Stimulated activated CD4-positive, alpha-beta T cell treated with anti-CD3 and anti-CD28 coated beads, Interleukin-1b, Interleukin-23, amount 100 ng/mL, for 24 hours (primary cell): ENCODE measurements at regions not wholly inside any gene's neighbourhood (a gene's known extent, or its start where the extent isn't known, plus 50 kb on each side); places are given as distances from the start of the nearest gene placed in this dataset.

Experiments used
- DNase-seq, 4 experiments: peaks; one replicate each; pipeline ENCODE4 v3.0.0-alpha.2; 2020; ENCODE audit warnings: low read depth in 4 of 4, low spot score in 1 of 4

DNA sequence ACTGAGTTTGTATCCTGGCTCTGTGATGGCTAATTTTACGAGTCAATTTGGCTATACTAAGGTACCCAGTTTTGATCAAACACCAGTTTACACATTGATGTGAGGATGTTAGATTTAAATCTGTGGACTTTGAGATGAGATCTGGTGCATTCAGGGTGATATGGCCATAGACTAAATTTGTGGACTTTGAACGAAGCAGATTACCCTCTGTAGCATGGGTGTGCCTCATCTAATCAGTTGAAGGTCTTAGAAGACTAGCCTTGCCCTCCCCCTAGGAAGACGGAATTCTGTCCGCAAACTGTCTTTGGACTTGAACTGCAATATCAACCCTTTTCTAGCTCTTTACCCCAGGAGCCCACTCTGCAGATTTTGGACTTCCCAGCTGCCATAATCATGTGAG, 547.8 kb upstream of the CITED2 start:
- no peak for DNase-seq

DNA sequence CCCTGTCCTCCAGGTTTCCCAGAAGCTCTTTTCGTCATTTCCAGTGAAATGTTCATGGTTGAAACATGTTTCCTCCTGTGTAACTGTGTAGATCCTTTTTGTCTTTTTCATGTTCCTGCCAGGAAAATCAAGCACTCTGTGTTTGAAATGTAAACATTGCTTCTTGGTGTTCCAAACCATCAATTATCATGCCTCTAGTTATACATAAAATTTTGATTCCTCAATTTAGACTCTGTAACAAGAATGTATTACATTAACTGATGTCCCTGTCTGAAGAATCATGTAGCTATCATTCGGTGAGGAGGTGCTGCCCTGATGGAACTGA, 546.3 kb upstream of the CITED2 start:
- DNase-seq = no peak

DNA sequence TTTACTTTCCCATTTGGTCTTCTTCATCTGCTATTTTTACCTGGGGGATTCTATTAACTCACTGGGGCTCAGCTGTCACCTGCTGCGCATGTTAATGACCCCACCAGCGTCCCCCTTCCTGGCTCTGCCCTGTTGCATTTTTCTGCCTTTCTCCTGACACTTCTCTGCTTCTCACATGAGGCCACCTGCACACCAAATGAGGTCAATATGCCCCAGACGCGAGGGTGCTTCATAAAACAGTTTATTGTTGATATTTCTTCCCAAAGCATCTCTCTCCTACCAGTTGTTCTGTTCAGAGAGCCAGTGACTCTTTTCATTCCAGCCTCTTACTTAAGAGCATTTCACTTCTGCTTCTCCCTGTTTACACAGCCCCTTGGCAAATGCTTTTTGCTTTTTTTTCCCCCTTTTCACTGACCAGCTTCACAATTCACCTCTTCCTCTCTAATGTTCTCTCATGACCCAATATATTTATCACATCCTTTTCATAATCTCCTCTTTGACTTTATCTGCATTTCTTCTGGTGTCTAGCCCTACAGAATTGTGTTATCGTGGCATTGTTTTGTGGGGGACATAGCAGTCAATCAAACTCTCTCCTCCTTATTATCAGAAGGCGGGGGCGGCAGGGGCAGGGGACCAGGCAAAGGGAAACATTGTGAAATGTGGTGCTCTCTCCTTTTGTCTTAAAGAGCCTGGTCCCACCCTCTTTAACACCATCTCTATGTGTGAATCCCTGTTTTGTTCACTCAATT, 545.8 kb upstream of the CITED2 start:
- DNase-seq = no peak

DNA sequence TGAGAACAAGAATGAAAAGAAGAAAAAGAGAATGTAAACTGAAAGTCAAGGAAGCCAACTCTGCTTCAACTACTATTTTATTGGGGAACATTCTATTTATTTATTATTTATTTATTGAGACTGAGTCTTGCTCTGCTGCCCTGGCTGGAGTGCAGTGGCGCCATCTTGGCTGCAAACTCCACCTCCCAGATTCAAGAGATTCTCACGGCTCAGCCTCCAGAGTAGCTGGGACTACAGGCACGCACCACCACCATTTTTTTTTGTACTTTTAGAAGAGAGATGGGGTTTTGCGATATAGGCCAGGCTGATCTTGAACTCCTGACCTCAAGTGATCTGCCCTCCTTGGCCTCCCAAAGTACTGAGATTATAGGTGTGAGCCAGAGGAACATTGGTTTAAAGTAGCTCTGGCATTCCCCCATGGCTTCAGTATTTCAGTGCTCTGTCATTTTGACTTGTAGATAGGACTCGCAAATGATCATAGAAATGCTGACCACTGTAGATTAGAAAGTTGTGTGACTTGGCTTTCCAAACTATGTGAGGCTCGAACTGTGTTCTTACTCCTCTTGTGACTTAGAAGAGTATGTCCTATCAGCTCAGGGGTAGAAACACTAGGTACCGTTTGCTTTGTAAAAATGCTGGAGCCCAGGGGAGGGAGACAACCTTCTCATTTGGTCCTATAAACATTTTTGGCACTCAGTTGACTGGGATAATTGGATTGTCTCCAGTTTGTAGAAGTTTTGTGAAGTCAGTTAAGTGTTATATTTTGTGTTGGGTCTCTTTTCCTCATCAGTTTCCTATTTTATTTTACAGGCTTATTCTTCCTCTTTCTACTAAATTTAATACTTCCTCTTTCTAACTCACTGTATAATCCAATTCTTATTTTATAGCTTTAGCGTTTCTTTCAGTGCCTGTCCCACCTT, 544.9 kb upstream of the CITED2 start:
- DNase-seq = no peak

DNA sequence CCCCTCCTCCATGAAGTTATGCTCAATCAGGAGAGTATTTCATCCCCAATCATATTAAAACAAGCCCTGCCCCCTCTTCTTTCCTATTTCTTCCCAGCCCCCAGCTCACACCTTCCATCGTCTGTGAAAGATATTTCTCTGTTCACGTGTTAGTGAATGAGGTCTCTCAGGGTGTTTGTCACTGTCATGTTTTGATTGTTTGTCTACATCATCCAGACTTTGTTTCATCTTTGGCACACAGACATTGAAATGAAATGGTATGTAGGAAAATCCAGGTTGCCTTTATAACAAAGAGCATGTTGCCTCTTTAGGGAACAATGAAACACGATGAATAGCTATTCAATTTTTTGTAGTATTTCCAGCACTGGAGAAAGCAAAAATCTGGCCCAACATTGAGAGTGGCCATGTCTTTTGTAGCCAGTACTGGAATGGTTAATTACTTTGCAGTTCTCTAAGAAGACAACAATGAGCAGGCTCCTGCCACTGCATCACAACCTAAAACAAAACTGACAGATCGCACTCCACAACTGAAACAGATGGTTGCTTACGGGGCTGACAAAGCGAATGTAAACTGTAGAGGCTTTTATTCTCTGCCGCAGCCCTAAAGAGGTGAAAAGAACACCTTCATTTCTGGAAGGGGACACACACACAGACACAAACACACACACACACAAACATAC, 543.6 kb upstream of the CITED2 start:
- DNase-seq = no peak

DNA sequence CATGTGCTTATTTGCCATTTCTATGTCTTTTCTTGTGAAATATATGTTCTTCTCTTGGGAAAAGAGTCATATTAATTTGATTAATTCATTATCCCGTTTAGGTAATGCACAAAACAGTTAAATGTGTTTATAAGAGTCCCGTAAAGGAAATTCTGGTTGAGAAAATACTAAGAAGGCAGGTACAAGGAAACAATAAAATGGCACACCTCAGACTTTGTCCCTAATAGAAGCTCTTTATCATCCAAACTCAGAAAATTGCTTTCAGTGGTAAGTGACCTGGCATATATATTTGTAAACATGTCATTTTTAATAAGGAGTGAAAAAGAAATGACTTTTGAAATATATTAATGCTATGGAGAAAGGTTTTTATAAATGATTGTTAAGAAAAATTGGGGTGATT, 540.5 kb upstream of the CITED2 start:
- no peak for DNase-seq

DNA sequence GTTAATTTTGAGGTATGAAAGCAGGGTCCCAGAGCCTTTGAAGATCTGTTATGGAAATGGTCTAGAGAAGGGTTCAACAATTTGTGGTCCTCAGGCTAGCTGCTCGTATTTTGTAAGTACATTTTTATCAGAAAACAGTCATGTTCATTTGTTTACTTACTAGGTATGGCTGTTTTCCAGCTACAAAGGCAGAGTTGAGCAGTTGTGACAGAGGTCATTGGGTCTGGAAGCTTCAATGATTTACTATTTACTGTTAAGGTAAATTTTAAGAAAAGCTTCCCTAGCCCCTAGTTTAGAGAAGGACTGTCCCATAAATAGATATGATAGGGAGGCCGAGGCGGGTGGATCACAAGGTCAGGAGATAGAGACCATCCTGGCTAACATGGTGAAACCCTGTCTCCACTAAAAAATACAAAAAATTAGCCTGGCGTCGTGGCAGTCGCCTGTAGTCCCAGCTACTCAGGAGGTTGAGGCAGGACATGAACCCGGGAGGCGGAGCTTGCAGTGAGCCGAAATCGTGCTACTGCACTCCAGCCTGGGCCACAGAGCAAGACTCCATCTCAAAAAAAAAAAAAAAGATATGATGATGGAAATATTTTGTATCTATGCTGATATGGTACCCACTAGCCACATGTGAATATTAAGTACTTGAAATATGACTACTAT, 538.4 kb upstream of the CITED2 start:
- no peak for DNase-seq

DNA sequence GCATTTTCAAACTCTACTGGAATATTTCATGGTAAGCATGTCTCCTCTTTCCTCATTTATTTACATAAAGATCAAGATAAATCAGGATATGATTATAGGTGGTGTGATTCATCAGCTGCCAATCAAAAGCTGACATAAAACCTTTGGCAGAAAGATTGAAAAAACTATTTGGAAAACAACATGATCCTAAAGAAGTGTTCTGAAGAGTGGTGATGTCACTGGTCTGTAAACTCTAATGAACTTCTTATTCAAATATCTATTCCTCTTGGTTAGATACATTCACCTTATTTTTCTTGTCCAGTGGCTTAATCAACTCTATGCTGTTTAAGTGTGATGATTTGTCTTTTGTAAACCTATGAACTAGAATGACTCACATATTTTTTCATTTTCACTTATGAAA, 535.5 kb upstream of the CITED2 start:
- no peak for DNase-seq

DNA sequence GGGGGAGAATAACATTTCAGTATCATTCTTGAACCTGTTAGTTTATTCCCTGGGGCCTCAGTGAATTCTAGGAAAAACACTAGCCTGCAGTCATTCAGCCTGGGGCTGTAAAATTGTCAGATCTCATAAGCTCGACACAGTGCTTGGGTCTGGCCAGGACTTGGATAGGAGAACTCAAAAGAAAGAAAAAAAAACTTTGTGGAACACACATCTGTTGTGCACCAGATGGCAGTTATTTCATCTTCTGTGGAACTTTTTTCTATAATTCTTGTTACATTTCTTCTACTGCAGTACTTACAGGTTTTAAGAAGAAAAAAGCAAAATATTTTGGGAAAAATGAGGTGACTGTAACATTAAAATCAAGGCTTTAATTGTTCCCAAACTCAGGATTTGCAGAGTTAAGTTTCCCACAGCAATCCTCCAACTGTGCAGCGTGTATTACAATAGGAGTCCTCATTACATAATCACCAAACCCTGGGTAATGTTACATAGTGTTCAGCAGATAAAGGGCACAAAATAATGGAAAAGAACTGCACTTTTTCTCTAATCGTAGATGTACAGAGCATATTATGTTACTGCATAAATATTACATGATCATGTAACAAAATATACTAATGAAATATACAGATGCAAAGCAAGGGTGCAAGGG, 531.1 kb upstream of the CITED2 start:
- no peak for DNase-seq

DNA sequence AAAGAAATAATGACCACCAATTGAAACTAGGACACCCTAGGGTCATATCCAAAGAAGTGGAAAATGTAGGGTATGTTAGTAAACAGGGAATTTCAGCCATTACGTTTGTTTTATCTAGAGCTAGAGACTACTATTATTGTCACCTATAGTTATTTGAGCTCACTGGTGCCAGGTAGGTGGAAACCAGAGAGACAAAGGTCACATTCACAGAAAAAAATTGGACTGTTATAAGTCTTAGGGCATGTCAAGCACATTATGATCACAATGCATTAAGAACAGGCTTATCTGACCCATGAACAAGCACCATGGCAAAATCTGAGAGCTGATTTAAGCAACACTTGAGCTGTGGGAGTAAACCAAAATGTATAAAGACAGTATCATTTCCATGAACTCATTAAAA, 530.1 kb upstream of the CITED2 start:
- no peak for DNase-seq

DNA sequence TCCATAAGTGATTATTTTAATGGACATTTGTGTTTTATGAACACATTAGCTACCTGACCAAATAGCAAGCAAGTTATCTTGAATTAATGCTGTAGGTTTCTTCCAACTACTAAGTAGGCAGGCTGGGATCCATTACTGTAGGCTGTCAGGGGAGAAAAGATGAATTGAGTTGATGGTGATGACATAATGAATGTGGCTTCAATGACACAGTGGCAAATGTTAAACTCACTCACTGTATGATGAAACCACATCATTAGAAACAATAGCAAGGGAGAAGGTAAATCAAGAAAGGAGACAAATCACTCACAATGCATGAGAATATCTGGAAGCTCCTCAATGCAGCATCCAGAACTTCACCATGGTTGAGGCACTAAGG, 529.7 kb upstream of the CITED2 start:
- DNase-seq = no peak

DNA sequence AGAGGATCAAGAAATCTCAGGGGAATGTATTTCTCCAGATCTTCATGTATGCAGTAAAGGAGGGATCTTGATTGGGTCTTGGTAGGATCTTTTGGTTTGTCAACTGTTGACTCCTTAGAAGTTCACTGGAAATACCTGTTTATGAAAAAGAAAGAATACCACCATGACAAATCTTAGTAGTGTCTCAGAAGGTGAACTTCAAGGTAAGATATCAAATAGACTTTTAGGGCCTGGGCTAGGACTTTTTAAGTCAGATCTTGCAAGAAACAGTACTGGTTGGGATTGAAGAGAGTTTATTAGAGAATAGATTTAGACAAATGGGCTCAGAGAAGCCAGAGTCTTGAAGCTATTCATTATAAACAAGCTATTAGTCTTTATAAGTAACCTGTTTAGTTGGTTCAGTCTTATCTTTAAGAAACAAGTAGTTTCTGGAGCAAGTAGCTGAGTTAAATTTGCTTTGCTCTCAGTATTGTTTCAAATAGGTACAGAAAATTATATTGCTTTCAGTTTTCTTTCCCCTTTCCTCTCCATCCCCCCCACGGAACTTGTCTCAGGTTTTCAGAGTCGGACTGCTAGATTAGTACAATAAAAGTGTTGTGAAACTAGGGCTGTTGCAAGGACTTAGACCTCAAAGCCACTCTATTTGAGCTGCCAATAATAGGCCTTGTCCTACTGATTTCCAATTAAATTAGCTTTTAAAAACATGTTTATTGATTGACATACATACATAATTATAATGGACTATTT, 529.1 kb upstream of the CITED2 start:
- DNase-seq = no peak

DNA sequence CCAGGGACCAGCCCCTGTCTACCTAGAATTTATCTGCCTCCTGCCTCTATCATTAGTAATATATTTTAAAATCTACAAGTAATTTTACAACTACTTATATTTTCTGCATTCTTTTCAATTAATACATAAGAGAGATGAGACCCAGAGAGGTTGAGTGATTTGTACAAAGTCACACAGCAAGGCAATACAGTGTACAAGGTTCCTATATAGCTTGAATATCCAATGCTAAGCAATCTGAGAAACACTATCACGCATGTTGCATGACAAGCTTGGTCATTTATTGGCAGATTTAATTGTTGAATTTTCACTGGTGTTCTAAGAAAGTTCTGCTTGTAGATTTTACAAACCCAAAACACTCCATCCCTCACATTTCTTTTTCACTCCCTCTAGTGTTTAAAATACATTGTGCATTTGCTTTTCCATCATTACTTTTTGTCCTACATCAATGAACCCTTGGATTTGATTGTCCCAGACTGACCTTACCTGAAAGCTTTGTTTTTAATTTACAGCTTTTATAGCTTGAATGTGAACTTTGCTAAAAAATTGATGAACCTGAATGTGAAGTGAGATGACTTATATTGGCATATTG, 520.9 kb upstream of the CITED2 start:
- no peak for DNase-seq

DNA sequence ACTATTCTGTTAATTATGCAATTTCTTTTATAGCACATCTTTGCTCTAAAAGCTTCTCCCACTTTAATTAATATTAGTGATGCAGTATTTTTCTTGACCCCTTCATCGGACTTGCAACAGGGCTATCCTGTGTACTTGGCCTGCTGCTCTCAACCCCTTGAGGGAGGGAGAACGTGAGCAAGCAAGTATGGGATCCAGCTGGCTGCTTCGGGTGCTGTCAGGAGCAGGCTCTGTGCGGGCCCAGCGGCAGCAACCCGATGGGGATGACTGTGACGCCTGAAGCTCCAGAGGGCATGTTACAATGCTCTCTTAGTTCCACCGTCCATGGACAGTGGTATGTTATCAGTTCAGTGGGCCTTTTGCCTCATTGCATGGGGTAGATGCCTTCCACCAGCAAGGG, 519.8 kb upstream of the CITED2 start:
- no peak for DNase-seq

DNA sequence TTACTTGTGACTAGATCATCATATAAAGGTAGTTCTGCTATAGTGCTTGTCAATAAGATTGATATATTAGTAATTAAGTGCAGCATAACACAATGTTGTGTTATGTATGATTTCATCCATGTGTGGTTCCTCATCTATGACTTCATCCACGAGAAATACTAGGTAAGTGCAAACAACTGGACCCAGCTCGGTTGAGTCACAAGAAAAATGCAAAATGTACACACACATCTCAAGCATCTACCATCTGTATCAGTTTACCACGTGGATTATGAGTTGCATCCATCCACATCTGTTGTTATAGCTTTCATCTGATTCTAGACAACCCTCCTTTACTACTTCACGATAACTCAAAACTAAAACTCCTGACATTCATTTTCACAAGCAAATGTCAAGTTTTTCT, 517.0 kb upstream of the CITED2 start:
- DNase-seq = no peak

DNA sequence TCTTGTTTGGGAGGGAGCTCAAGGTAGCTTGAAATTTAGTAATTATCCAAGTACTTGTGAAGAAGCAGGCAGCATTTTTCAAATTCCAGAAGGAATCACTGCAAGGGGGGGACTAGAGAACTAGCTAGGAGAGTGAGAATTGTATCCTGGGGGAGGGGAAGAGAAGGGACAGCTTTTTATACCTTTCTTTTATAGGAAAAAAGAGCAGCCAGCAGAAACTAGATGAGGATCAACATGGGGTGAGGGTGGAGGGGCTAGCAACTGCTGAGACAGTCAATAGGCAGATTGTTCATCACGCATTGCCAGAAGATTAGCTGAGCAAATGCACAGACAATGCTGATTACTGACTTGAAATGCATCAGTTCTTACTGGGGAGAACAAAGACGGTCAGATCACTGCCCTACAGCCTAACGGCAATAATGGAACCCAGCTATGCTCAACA, 514.3 kb upstream of the CITED2 start:
- no peak for DNase-seq

DNA sequence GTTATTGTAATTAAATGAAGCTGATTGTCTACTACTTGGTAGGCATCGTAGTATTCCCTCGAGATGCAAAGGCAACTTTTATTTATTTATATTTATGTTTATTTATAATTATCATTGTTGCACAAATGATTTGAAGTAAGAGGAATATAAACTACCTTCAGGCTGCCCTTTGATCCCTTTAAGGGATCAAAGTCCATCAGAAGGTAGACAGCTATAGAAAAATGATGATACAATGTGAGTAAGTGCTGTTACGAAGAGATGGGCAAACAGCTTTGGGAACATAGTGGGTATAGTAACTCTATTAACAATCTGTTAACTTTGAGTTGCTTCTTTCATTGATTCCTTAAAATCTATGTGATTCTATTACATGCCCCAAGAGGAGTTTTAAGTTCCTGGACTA, 512.8 kb upstream of the CITED2 start:
- no peak for DNase-seq

DNA sequence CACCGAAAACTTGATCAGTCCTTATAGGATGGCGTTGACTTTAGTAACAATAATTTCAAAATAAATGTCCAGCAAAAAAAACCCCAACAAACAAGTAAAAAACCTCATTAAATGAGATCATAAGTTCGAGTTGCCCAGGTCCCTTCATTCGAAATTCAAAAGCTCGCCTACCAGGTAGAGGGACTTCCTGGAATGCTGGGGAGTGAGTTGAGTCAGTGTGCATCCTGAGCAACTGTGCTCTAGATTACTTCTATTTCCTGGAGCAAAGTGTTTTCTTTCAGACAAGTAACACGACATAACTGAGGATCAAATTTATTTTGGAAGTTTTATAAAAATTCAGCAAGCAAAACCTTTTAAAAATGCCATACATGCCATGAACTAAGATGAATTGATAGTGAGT, 511.9 kb upstream of the CITED2 start:
- DNase-seq = no peak

DNA sequence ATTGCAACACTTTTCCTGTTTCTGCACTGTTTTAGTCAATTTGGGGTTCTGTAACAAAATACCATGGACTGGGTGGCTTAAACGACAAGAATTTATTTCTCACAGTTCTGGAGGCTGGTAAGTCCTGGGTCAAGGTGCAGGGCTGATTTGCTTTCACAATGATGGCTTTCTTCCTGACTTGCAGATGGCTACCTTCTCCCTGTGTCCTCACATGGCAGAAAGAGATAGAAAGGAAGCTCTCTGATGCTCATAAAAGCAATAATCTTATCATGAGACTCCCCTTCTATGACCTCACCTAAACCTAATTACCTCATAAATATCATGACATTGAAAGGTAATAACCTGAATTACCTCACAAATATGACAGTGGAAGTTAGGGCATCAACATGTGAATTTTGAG, 511.5 kb upstream of the CITED2 start:
- DNase-seq = no peak

DNA sequence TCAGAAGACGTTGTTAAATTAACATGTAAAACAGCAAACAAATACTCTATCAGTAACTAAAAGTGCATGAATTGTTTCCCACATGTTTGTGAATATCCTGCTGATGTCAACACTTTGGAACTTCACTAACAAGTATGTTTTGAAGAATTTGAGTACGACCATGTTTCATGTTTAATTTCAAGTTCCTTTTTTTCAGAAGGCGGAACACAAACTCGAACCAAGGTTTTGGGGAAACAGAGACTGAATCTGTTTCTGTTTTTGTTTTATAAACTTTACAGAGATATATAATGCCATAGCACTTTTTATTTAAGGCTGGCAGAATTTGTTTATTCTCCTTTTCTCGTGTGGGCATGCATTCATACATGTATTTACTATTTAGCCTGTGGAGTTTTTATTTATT, 509.3 kb upstream of the CITED2 start:
- DNase-seq = no peak
